ENCODE measurements at regions not wholly inside any gene's neighbourhood (a gene's known extent, or its start where the extent isn't known, plus 50 kb on each side); places are given as distances from the start of the nearest gene placed in this dataset.

DNA sequence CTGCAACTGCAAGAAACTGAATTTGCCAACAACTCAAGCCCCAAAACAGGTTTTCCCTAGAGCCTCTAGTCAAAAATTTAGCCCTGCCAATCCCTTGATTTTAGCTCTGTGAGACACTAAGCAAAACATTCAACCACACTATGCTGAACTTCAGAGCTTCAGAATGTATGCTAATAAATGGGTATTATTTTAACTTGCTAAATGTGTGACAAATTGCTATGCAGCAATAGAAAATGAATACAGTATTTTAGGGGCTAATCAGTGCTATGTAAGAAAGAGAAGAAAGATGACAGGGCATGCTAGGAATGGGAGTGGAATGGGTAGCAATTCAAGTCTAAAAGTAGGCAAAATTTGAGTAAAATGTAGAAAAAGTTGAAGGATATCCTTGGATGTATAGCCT is 223.9 kb upstream of the NOL4 start:
- intact Hi-C loops (cut with DNase I): no loop called here
- no peak for ATAC-seq

DNA sequence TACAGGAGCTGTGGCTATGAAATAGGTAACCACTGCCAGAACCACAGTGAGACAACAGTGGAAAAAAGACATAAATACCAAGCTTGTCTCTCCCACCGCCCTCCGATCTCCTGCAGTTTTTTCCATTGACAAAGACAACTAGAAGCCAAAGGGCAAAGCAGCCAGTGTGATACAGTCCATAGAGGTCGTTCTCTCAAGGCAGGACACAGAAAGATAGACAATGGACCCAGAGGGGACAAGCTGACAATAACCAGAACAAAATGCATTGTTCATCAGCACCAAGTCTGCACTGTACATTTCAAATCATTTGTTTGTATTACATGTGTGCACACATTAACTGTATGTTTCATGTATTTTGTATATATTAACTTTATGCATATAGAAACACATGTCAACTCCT is 233.0 kb upstream of the NOL4 start:
- ATAC-seq (no peak), DNase-seq (ENCODE audit: low spot score) (no peak)
- intact Hi-C loops (cut with DNase I): no loop called here

More for the DNA sequence above, 223.9 kb upstream of the NOL4 start:
- no peak for DNase-seq (ENCODE audit: low spot score)

DNA sequence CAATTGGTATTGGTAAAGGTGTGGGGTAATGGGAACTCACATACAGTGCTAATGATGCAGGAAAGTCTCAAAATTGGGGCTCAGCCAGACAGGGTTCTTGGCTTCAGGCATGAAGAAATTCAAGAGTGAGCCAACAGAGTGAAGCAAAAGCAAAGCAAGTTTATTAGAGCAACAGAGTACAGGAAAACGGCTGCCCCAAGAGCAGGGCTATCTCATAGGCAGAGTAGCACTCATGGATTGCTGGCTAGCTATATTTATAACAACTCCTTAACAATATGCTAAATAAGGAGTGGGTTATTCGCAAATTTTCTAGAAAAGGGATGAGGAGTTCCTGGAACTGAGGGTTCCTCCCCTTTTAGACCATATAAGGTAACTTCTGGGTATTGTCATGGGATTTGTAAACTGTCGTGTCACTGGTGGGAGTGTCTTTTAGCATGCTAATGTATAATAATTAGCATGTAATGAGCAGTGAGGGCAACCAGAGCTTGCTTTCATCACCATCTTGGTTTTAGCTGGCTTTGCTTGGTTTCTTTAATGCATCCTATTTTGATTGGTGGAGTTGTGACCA is 233.8 kb upstream of the NOL4 start:
- intact Hi-C loops (cut with DNase I): no loop called here
- DNase-seq (ENCODE audit: low spot score) (no peak), ATAC-seq (no peak)

DNA sequence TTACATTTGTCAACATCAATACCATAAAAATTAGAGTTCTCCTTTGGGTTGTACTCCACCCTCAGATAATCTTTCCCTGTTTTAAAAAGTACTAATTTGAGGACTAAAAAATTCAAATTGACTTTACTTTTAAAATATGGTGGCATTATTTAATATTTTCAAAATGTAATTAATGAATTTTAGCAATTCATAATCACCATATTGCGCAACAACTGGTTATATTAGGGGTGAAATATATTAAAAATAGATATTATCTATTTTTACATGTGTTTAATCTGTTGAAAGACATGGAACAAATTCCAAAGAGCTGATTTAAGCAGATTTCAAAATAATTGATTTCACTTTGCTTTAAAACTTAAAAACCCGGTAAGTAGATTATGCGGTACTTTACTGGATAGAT is 236.6 kb upstream of the NOL4 start:
- DNase-seq (ENCODE audit: low spot score): no peak
- intact Hi-C loops (cut with DNase I): no loop called here
- no peak for ATAC-seq

DNA sequence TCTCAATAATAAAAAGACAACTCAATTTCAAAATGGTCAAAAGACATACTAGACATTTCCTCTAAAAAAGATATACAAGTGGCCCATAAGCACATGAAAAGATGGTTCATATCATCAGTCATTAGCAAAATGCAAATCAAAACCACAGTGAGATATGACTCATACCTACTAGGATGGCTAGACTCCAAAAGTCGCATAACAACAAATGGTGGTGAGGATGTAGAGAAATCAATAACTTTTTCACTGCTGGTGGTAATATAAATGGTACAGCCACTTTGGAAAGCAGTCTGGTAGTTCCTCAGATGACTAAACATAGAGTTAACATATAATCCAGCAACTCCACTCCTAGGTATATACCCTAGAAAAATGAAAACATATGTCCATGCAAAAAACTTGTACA is 242.3 kb upstream of the NOL4 start:
- no peak for ATAC-seq
- no peak for DNase-seq (ENCODE audit: low spot score)
- intact Hi-C loops (cut with DNase I): no loop called here

DNA sequence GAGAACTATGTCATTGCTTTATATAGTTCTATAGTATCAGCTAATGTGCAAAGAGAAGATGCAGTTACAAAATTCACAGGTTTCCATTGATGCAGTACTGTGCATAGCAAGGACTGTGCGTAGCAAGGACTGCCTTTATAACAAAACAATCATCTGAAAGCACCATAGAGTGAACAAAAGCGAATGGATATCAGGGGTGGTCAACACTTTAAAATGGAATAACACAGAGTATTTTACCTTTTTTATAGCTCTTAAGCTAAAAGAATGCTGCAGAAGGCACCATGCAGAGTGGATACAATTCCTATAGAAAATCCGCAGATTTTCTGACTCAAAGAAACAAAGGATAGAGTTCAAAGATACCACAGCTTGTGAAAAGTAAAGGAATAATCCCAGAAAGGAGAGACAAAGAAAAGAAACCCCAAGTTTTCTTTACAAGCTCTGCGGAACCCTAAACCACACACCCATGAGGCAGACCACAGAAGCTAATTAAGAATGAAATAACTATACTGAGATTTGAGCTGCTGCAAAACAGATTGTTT is 229.9 kb upstream of the DTNA start:
- ATAC-seq (no peak), DNase-seq (ENCODE audit: low spot score) (no peak)
- intact Hi-C loops (cut with DNase I): no loop called here

- DNase-seq (ENCODE audit: low spot score): no peak
- ATAC-seq: no peak
These were observed 227.9 kb upstream of the DTNA start for GRCh38 chr18:34482204-34482603.

GRCh38 chr18:34483198-34483597 is 226.9 kb upstream of the DTNA start:
- ATAC-seq (no peak), DNase-seq (ENCODE audit: low spot score) (no peak)
- intact Hi-C loops (cut with DNase I): no loop called here

More at GRCh38 chr18:34482204-34482603, 227.9 kb upstream of the DTNA start:
- intact Hi-C loops (cut with DNase I): no loop called here

DNA sequence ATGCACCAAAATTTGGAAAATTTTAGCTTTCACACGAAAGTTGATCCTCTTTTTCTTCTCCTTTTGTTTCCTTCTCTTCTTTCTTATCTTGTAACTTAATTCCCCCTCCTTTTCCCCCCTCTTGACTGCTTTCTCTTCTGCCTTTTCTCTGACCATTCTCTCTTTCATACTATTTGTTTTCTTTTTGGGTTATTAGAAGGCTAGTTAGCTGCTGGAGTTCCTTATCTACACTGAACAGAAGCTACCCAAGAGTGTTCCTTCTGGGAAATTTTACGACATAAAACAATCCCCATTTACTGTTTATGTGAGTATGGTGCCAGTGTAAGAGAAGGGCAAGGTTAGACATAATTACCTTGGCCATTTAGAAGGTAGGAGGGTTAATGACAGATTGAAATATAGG is 218.4 kb upstream of the DTNA start:
- ATAC-seq (no peak), DNase-seq (ENCODE audit: low spot score) (no peak)
- intact Hi-C loops (cut with DNase I): no loop called here

- intact Hi-C loops (cut with DNase I): no loop called here
- DNase-seq (ENCODE audit: low spot score) (no peak), ATAC-seq (no peak)
These were observed 217.4 kb upstream of the DTNA start for GRCh38 chr18:34492652-34493051.

GRCh38 chr18:34493099-34493544 is 217.0 kb upstream of the DTNA start:
- intact Hi-C loops (cut with DNase I): no loop called here
- ATAC-seq: peak; percentile 90
- peak; percentile 78 for DNase-seq (ENCODE audit: low spot score)

DNA sequence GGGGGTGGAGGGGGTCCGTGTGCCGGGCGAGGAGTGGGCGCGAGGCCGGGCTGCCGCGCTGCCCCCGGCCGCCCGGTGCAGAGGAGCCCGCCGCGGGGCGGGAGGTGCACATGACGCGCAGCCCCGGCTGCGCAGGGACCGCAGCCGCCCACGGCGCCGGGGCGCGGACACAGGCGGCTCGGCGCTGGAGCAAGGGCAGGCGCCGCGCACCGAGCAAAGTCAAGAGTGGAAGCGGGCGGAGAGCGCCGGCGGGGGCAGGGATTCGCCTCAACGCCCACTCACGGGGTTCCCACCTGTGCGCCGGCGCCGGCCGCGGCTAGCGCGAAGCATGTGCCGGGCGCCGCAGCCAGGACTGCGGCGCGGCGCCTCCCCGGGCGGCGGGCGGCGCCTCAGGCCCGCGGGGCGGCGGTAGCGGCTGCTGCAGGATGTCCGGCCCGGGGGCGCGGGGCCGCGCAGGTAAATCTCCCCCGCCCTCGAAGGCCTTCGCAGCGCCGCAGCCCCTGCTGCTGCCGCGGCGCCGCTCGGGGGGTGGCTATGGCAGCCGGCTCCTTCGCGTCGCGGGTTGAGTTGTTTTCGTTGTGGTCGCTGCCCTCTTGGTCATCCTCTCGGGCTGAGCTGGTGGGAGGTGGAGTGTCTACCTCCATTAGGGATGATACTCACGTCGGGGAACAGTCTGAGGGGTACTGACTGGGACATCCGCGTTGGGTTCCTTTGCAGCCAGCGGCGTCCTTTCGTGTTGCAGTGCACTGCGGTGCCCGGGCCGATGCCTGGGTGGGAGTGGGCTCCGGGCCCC is 216.3 kb upstream of the DTNA start:
- DNase-seq (ENCODE audit: low spot score): no peak
- no peak for ATAC-seq
- intact Hi-C loops (cut with DNase I): no loop called here

DNA sequence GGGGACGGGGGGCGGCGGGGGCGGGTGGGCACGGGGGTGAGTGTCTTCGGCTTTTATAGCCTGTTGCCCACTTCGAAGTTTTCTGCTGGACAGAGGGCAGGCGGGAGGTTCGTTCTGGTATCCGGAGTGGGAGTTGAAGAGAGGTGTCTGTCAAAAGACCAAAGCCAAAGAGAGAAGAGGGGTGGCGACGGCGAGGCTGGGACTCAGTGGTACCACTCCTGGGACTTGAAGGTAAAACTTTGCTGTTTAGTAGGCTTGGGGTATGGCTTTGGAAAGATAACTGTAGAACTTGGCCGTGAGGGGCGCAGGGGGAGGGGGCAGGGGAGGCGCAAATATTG is 215.8 kb upstream of the DTNA start:
- DNase-seq (ENCODE audit: low spot score) (no peak), ATAC-seq (no peak)
- intact Hi-C loops (cut with DNase I): no loop called here

- ATAC-seq (no peak), DNase-seq (ENCODE audit: low spot score) (no peak)
- intact Hi-C loops (cut with DNase I): no loop called here
These were observed 214.6 kb upstream of the DTNA start for GRCh38 chr18:34495506-34495905.

GRCh38 chr18:34501553-34501952 is 208.5 kb upstream of the DTNA start:
- no peak for ATAC-seq
- no peak for DNase-seq (ENCODE audit: low spot score)
- intact Hi-C loops (cut with DNase I): no loop called here

DNA sequence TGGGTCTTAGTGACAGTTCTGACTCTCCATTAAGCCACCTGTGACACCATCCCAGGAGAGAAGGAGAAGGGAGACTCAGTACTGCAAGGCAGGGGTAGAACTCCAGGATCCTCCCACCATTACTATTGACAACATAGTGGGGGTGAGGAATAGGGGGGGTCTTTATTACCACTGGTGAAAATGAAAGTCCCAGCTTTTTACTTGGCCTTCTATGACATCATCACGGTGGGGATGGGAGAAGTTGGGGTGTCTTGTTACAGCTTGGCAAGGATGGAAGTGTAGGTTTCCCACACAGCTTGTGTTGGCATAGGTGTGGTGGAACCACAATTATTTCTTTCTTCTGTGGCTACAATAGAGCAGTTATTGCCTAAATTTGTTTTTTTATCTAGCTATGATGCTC is 203.9 kb upstream of the DTNA start:
- intact Hi-C loops (cut with DNase I): no loop called here
- no peak for ATAC-seq
- no peak for DNase-seq (ENCODE audit: low spot score)

DNA sequence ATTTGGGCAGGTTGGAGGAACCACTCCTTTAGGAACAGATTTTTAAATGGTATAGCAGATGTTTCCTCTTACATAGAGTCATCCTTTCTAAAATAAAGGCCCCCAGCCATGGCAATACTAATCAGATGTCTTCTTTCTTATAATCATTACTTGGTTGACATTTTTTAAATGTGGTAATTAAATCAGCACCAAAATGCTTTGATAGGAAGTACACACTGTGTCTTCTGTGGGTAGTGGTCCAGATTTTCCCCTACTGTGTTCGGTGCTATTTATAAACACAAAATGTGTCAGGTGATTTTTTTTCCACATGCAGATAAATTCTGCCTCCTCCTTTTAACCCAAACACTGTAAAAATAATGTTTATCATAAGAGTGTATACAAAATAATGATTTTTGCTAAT is 200.9 kb upstream of the DTNA start:
- intact Hi-C loops (cut with DNase I): no loop called here
- ATAC-seq: no peak
- DNase-seq (ENCODE audit: low spot score): no peak

GRCh38 chr18:34509879-34510586 is 200.1 kb upstream of the DTNA start:
- intact Hi-C loops (cut with DNase I): no loop called here
- DNase-seq (ENCODE audit: low spot score): no peak
- no peak for ATAC-seq

DNA sequence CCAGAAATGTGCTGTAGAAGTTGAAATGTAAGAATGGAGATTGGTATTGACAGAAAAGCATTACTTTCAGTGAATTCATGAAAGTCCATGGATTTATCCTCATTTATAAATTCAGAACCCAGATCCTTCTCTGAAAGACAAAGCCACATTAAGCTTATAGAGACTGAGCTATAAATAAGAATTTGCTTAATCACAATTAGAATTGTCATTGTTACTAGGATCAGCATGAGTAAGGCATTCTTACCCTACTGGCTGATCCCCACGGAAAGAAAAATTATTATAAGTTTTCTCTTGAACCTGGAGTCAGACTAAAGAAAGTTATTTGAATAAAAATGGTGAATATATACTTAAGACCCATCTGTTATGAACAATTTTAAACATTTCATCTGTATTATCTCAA is 199.2 kb upstream of the DTNA start:
- intact Hi-C loops (cut with DNase I): no loop called here
- ATAC-seq (no peak), DNase-seq (ENCODE audit: low spot score) (no peak)

DNA sequence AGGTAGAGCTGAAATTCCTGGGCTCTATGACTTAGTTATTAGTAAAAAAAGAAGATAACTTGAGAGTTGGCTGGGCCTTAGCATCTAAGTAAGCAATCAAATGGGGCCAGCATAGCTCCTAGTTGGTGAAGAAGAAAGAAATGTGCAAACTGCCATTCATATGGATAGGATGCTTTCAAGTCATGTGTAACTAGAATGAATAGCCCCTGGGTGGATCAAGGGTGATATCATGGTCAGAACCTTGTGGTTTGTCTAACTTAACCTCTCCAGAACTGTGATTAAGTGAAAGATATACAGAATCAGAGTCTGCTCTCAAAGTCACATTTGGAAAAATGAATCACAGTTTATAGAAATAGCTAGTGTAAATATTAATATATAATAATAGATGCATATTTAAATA is 198.7 kb upstream of the DTNA start:
- ATAC-seq (no peak), DNase-seq (ENCODE audit: low spot score) (no peak)
- intact Hi-C loops (cut with DNase I): no loop called here
